ENCODE measurements at regions not wholly inside any gene's neighbourhood (a gene's known extent, or its start where the extent isn't known, plus 50 kb on each side); places are given as distances from the start of the nearest gene placed in this dataset.
"Not testable (repeated sequence)": the region's sequence is repeated elsewhere in the genome, so short reads cannot be mapped to it uniquely, and the experiment has no call there.

- not testable (repeated sequence) for DNase-seq
These were observed 758.3 kb upstream of the NXPH2 start for GRCh38 chr2:139538332-139539020.

GRCh38 chr2:139529080-139529479 is 748.9 kb upstream of the NXPH2 start:
- DNase-seq: no peak

- DNase-seq: no peak
These were observed 746.6 kb upstream of the NXPH2 start for GRCh38 chr2:139526781-139527180.

GRCh38 chr2:139518321-139518720 is 738.1 kb upstream of the NXPH2 start:
- DNase-seq: no peak

- DNase-seq: no peak
These were observed 734.8 kb upstream of the NXPH2 start for GRCh38 chr2:139514951-139515350.

GRCh38 chr2:139495851-139496250 is 715.7 kb upstream of the NXPH2 start:
- no peak for DNase-seq

GRCh38 chr2:139492131-139492680 is 712.0 kb upstream of the NXPH2 start:
- peak in 1 of 2 experiments; percentile 2 for DNase-seq

- DNase-seq: no peak
These were observed 700.0 kb upstream of the NXPH2 start for GRCh38 chr2:139480161-139480650.

GRCh38 chr2:139478165-139478914 is 698.1 kb upstream of the NXPH2 start:
- DNase-seq: no peak

GRCh38 chr2:139477618-139478017 is 697.4 kb upstream of the NXPH2 start:
- DNase-seq: no peak

- no peak for DNase-seq
These were observed 689.8 kb upstream of the NXPH2 start for GRCh38 chr2:139469985-139470384.

GRCh38 chr2:139465789-139466188 is 685.6 kb upstream of the NXPH2 start:
- no peak for DNase-seq

GRCh38 chr2:139457873-139458272 is 677.7 kb upstream of the NXPH2 start:
- DNase-seq: no peak

GRCh38 chr2:139454251-139454650 is 674.1 kb upstream of the NXPH2 start:
- no peak for DNase-seq

- no peak for DNase-seq
These were observed 658.9 kb upstream of the NXPH2 start for GRCh38 chr2:139439100-139439499.

- DNase-seq: no peak
These were observed 658.3 kb upstream of the NXPH2 start for GRCh38 chr2:139438478-139438877.

GRCh38 chr2:139427164-139427563 is 647.0 kb upstream of the NXPH2 start:
- no peak for DNase-seq

- no peak for DNase-seq
These were observed 643.9 kb upstream of the NXPH2 start for GRCh38 chr2:139424101-139424500.

GRCh38 chr2:139411236-139411635 is 631.0 kb upstream of the NXPH2 start:
- no peak for DNase-seq

- not testable (repeated sequence) for DNase-seq
These were observed 630.6 kb upstream of the NXPH2 start for GRCh38 chr2:139410833-139411174.

- not testable (repeated sequence) for DNase-seq
These were observed 630.1 kb upstream of the NXPH2 start for GRCh38 chr2:139410147-139410832.

GRCh38 chr2:139409212-139409611 is 629.0 kb upstream of the NXPH2 start:
- DNase-seq: no peak

GRCh38 chr2:139403948-139404347 is 623.8 kb upstream of the NXPH2 start:
- DNase-seq: no peak
